WTC11 (cell line): ENCODE measurements at regions not wholly inside any gene's neighbourhood (a gene's known extent, or its start where the extent isn't known, plus 50 kb on each side); places are given as distances from the start of the nearest gene placed in this dataset.

Experiments
- ATAC-seq: fragments of 200-7000 bp; cut with Tn5 transposase; 2 replicates; pipeline ENCODE4 v1.10.0; 2021; ENCODE audit warnings: mild to moderate bottlenecking, moderate library complexity
- CTCF ChIA-PET: fragments of 300-600 bp; sonication (Branson Sonifier 250); formaldehyde crosslinking; loops from one replicate; lab custom pipeline; 2021; ENCODE audit warnings: antibody characterized with exemption; lab: Charles Lee
- POLR2A ChIA-PET: fragments of 350-600 bp; sonication (Branson Sonifier 250); formaldehyde crosslinking; loops from one replicate; lab custom pipeline; 2021; ENCODE audit warnings: antibody characterized with exemption; lab: Charles Lee
- DNase-seq: peaks from one replicate; pipeline ENCODE4 v3.0.0; 2021; ENCODE audit warnings: low spot score
- H3K27ac Mint-ChIP-seq: 2 replicates; pipeline ENCODE4 v1.8.0; 2021; ENCODE audit warnings: mixed read lengths
- H3K27me3 Mint-ChIP-seq: 2 replicates; pipeline ENCODE4 v1.8.0; 2021; ENCODE audit warnings: low read depth, mild to moderate bottlenecking, moderate library complexity, mixed read lengths
- H3K36me3 Mint-ChIP-seq: 2 replicates; pipeline ENCODE4 v1.8.0; 2021; ENCODE audit warnings: mixed read lengths
- H3K4me1 Mint-ChIP-seq: 2 replicates; pipeline ENCODE4 v1.8.0; 2022; ENCODE audit warnings: mixed read lengths
- H3K4me3 Mint-ChIP-seq: 2 replicates; pipeline ENCODE4 v1.8.0; 2021; ENCODE audit warnings: mild to moderate bottlenecking, moderate library complexity, mixed read lengths
- H3K9me3 Mint-ChIP-seq: 2 replicates; pipeline ENCODE4 v1.8.0; 2021; ENCODE audit warnings: mixed read lengths
- ATF1 ChIP-seq: sonication (generic); formaldehyde crosslinking; IDR thresholded peaks from 2 replicates; pipeline ENCODE4 v1.8.1; 2023; ENCODE audit warnings: mild to moderate bottlenecking, moderate library complexity, missing genetic modification reagents
- ATF3 ChIP-seq: sonication (generic); formaldehyde crosslinking; conservative IDR thresholded peaks from 2 replicates; pipeline ENCODE4 v1.8.1; 2022; ENCODE audit warnings: mild to moderate bottlenecking, missing genetic modification reagents
- E2F4 ChIP-seq: sonication (generic); formaldehyde crosslinking; IDR thresholded peaks from 2 replicates; pipeline ENCODE4 v1.8.1; 2022; ENCODE audit warnings: low read depth, mild to moderate bottlenecking, moderate library complexity, missing genetic modification reagents, borderline replicate concordance
- FOXP4 ChIP-seq: sonication (generic); formaldehyde crosslinking; IDR thresholded peaks from 2 replicates; pipeline ENCODE4 v1.8.0; 2022; ENCODE audit warnings: mild to moderate bottlenecking, missing genetic modification reagents
- GRHL2 ChIP-seq: fragments of 250-450 bp; sonication (Bioruptor Pico); IDR thresholded peaks from 2 replicates; pipeline ENCODE4 v1.8.0; 2022; ENCODE audit warnings: mild to moderate bottlenecking, moderate library complexity; ENCODE audit not compliant: insufficient replicate concordance, severe bottlenecking
- GTF2I ChIP-seq: fragments of 250-450 bp; sonication (Bioruptor Pico); conservative IDR thresholded peaks from 2 replicates; pipeline ENCODE4 v1.4.0; 2021; ENCODE audit warnings: mild to moderate bottlenecking
- HMGXB4 ChIP-seq: sonication (generic); formaldehyde crosslinking; IDR thresholded peaks from 2 replicates; pipeline ENCODE4 v1.8.1; 2023; ENCODE audit warnings: mild to moderate bottlenecking, moderate library complexity, missing genetic modification reagents
- IRF1 ChIP-seq: sonication (generic); formaldehyde crosslinking; IDR thresholded peaks from 2 replicates; pipeline ENCODE4 v1.8.0; 2023; ENCODE audit warnings: missing genetic modification reagents
- JUN ChIP-seq: sonication (generic); formaldehyde crosslinking; IDR thresholded peaks from 2 replicates; pipeline ENCODE4 v1.8.0; 2023; ENCODE audit warnings: mild to moderate bottlenecking, missing genetic modification reagents
- NR1H2 ChIP-seq: sonication (generic); formaldehyde crosslinking; IDR thresholded peaks from 2 replicates; pipeline ENCODE4 v1.9.0; 2021; ENCODE audit warnings: mild to moderate bottlenecking, moderate library complexity, missing genetic modification reagents
- PREB ChIP-seq: sonication (generic); formaldehyde crosslinking; IDR thresholded peaks from 2 replicates; pipeline ENCODE4 v1.8.1; 2022; ENCODE audit warnings: mild to moderate bottlenecking, missing genetic modification reagents, moderate library complexity, borderline replicate concordance
- RELA ChIP-seq: sonication (generic); formaldehyde crosslinking; IDR thresholded peaks from 2 replicates; pipeline ENCODE4 v1.8.1; 2022; ENCODE audit warnings: missing genetic modification reagents, mild to moderate bottlenecking, borderline replicate concordance
- RORB ChIP-seq: fragments of 250-450 bp; sonication (Bioruptor Pico); IDR thresholded peaks from 2 replicates; pipeline ENCODE4 v1.9.0; 2021; ENCODE audit warnings: mild to moderate bottlenecking
- SP1 ChIP-seq: sonication (generic); formaldehyde crosslinking; conservative IDR thresholded peaks from 2 replicates; pipeline ENCODE4 v1.8.1; 2022; ENCODE audit warnings: missing genetic modification reagents
- STAT6 ChIP-seq: sonication (generic); formaldehyde crosslinking; conservative IDR thresholded peaks from 2 replicates; pipeline ENCODE4 v1.8.1; 2023; ENCODE audit warnings: mild to moderate bottlenecking, low read depth, missing genetic modification reagents, moderate library complexity
- TCF7 ChIP-seq: sonication (generic); formaldehyde crosslinking; IDR thresholded peaks from 2 replicates; pipeline ENCODE4 v1.8.0; 2022; ENCODE audit warnings: mild to moderate bottlenecking, low read depth, missing genetic modification reagents, moderate library complexity
- ZNF138 ChIP-seq: sonication (generic); formaldehyde crosslinking; conservative IDR thresholded peaks from 2 replicates; pipeline ENCODE4 v1.8.1; 2022; ENCODE audit warnings: mild to moderate bottlenecking, moderate library complexity, missing genetic modification reagents
- ZNF416 ChIP-seq: fragments of 250-450 bp; sonication (Bioruptor Pico); IDR thresholded peaks from 2 replicates; pipeline ENCODE4 v1.9.0; 2021; ENCODE audit warnings: mild to moderate bottlenecking, inconsistent platforms
- ZNF671 ChIP-seq: fragments of 250-450 bp; sonication (Bioruptor Pico); IDR thresholded peaks from 2 replicates; pipeline ENCODE4 v1.8.0; 2021; ENCODE audit warnings: mild to moderate bottlenecking
- ZSCAN18 ChIP-seq: fragments of 250-450 bp; sonication (Bioruptor Pico); IDR thresholded peaks from 2 replicates; pipeline ENCODE4 v2.1.2; 2022; ENCODE audit warnings: mild to moderate bottlenecking, moderate library complexity

GRCh38 chr7:33685503-33685902, 219.8 kb upstream of the BMPER start (continued):
- TF ChIP-seq FOXP4 = no peak
- no peak for TF ChIP-seq ZNF671 (CRISPR knock-in tag)
- no peak for TF ChIP-seq JUN (CRISPR knock-in tag)
- TF ChIP-seq SP1 (CRISPR knock-in tag) = no peak

- H3K27ac Mint-ChIP-seq = no peak overlapping the region
- DNase-seq = peak; percentile 17
- ChIA-PET POLR2A (no interaction called here), CTCF (interaction anchor here (0.8 to 2.9 kb wide), 8 partner anchors 10 to 262 kb away, joined by 3 to 15 read pairs (median 4); no protein-coding TSS in a partner anchor)
- H3K4me3 Mint-ChIP-seq = no peak overlapping the region
- H3K27me3 Mint-ChIP-seq = no peaks in the 10 kb centered on the region
- no peaks in the 10 kb centered on the region for H3K36me3 Mint-ChIP-seq
- TF ChIP-seq TCF7 (CRISPR knock-in tag) = no peak
- no peak for TF ChIP-seq ATF3 (CRISPR knock-in tag)
- TF ChIP-seq HMGXB4 = no peak
- no peak for TF ChIP-seq STAT6 (CRISPR knock-in tag)
- no peak for TF ChIP-seq JUN (CRISPR knock-in tag)
- TF ChIP-seq GRHL2 (CRISPR knock-in tag) = no peak
- no peak for TF ChIP-seq RELA (CRISPR knock-in tag)
- TF ChIP-seq NR1H2 (CRISPR knock-in tag) = no peak
- TF ChIP-seq ZNF138 (CRISPR knock-in tag) = no peak
- TF ChIP-seq E2F4 = no peak
- no peak for TF ChIP-seq PREB (CRISPR knock-in tag)
- no peak for TF ChIP-seq GTF2I
- TF ChIP-seq ATF1 (CRISPR knock-in tag) = no peak
- TF ChIP-seq ZNF416 (CRISPR knock-in tag) = no peak
- no peak for TF ChIP-seq IRF1 (CRISPR knock-in tag)
- TF ChIP-seq RORB (CRISPR knock-in tag) = no peak
- TF ChIP-seq ZSCAN18 = no peak
- TF ChIP-seq ZNF671 (CRISPR knock-in tag) = no peak
- H3K4me1 Mint-ChIP-seq = no peaks in the 10 kb centered on the region
- H3K9me3 Mint-ChIP-seq = no peaks in the 10 kb centered on the region
- ATAC-seq = peak; percentile 84
Measured at GRCh38 chr7:33685981-33686683, 219.2 kb upstream of the BMPER start.
